HPDE6-E6E7 (cell line): ENCODE measurements at regions not wholly inside any gene's neighbourhood (a gene's known extent, or its start where the extent isn't known, plus 50 kb on each side); places are given as distances from the start of the nearest gene placed in this dataset.
"Not testable (repeated sequence)": the region's sequence is repeated elsewhere in the genome, so short reads cannot be mapped to it uniquely, and the experiment has no call there.

ENCODE experiments used
- DNase-seq: peaks from one replicate; pipeline ENCODE4 v3.0.0; 2011; ENCODE audit warnings: missing footprints; ENCODE audit errors: extremely low spot score

- no peak for DNase-seq
Observed at GRCh38 chr17:14621826-14622614, 321.1 kb downstream of the HS3ST3B1 start.

GRCh38 chr17:14619821-14620220 lies 318.9 kb downstream of the HS3ST3B1 start:
- DNase-seq: no peak

GRCh38 chr17:14616528-14616927 lies 315.6 kb downstream of the HS3ST3B1 start:
- DNase-seq: no peak

- DNase-seq: no peak
Observed at GRCh38 chr17:14605267-14605599, 304.4 kb downstream of the HS3ST3B1 start.

- no peak for DNase-seq
Observed at GRCh38 chr17:14604591-14605266, 303.8 kb downstream of the HS3ST3B1 start.

GRCh38 chr17:14596224-14596623 lies 295.3 kb downstream of the HS3ST3B1 start:
- no peak for DNase-seq

- DNase-seq: no peak
Observed at GRCh38 chr17:14595656-14596055, 294.8 kb downstream of the HS3ST3B1 start.

- DNase-seq: no peak
Observed at GRCh38 chr17:14594690-14595089, 293.8 kb downstream of the HS3ST3B1 start.

- no peak for DNase-seq
Observed at GRCh38 chr17:14593956-14594355, 293.1 kb downstream of the HS3ST3B1 start.

- no peak for DNase-seq
Observed at GRCh38 chr17:14590459-14591250, 289.8 kb downstream of the HS3ST3B1 start.

GRCh38 chr17:14585099-14585498 lies 284.2 kb downstream of the HS3ST3B1 start:
- DNase-seq: no peak

- DNase-seq: no peak
Observed at GRCh38 chr17:14582996-14583395, 282.1 kb downstream of the HS3ST3B1 start.

- no peak for DNase-seq
Observed at GRCh38 chr17:14581186-14581830, 280.4 kb downstream of the HS3ST3B1 start.

GRCh38 chr17:14580499-14580898 lies 279.6 kb downstream of the HS3ST3B1 start:
- no peak for DNase-seq

GRCh38 chr17:14579716-14580115 lies 278.8 kb downstream of the HS3ST3B1 start:
- DNase-seq: no peak

- DNase-seq: no peak
Observed at GRCh38 chr17:14575471-14575953, 274.6 kb downstream of the HS3ST3B1 start.

GRCh38 chr17:14560325-14560724 lies 259.4 kb downstream of the HS3ST3B1 start:
- DNase-seq: not testable (repeated sequence)

- DNase-seq: no peak
Observed at GRCh38 chr17:14559264-14560119, 258.6 kb downstream of the HS3ST3B1 start.

- DNase-seq: no peak
Observed at GRCh38 chr17:14557480-14557879, 256.6 kb downstream of the HS3ST3B1 start.

GRCh38 chr17:14553847-14554246 lies 253.0 kb downstream of the HS3ST3B1 start:
- no peak for DNase-seq

- DNase-seq: no peak
Observed at GRCh38 chr17:14552306-14552705, 251.4 kb downstream of the HS3ST3B1 start.
